Anterior cingulate cortex (tissue), 58 donors: ENCODE measurements at regions not wholly inside any gene's neighbourhood (a gene's known extent, or its start where the extent isn't known, plus 50 kb on each side); places are given as distances from the start of the nearest gene placed in this dataset.

Experiments
- DNase-seq, 58 donors: peaks; one replicate each; lab custom pipeline; 2025; lab: John Stamatoyannopoulos, UW

- peak in 56 of 58 donors; percentile 4 to 87 (median 56) for DNase-seq
Measured at GRCh38 chr10:123582084-123582989, 83.8 kb upstream of the GPR26 start.

GRCh38 chr10:123583639-123584418, 82.3 kb upstream of the GPR26 start:
- peak in 55 of 58 donors; percentile 26 to 92 (median 63) for DNase-seq

GRCh38 chr10:123584419-123584775, 81.8 kb upstream of the GPR26 start:
- DNase-seq = no peak

- DNase-seq = no peak
Measured at GRCh38 chr10:123585477-123586445, 80.4 kb upstream of the GPR26 start.

GRCh38 chr10:123587110-123587509, 79.0 kb upstream of the GPR26 start:
- DNase-seq = no peak

GRCh38 chr10:123588386-123588914, 77.7 kb upstream of the GPR26 start:
- DNase-seq = no peak

- no peak for DNase-seq
Measured at GRCh38 chr10:123595661-123596060, 70.5 kb upstream of the GPR26 start.

GRCh38 chr10:123597676-123598075, 68.5 kb upstream of the GPR26 start:
- DNase-seq = no peak

GRCh38 chr10:123599366-123599849, 66.7 kb upstream of the GPR26 start:
- DNase-seq = no peak

GRCh38 chr10:123600177-123600576, 66.0 kb upstream of the GPR26 start:
- no peak for DNase-seq

GRCh38 chr10:123603130-123603529, 63.0 kb upstream of the GPR26 start:
- DNase-seq = no peak

- no peak for DNase-seq
Measured at GRCh38 chr10:123604506-123604905, 61.6 kb upstream of the GPR26 start.

GRCh38 chr10:123606006-123606405, 60.1 kb upstream of the GPR26 start:
- no peak for DNase-seq

- DNase-seq = no peak
Measured at GRCh38 chr10:123606955-123607354, 59.2 kb upstream of the GPR26 start.

GRCh38 chr10:123607386-123607785, 58.8 kb upstream of the GPR26 start:
- DNase-seq = no peak

- DNase-seq = no peak
Measured at GRCh38 chr10:123608047-123608446, 58.1 kb upstream of the GPR26 start.

- no peak for DNase-seq
Measured at GRCh38 chr10:123611243-123611642, 54.9 kb upstream of the GPR26 start.

GRCh38 chr10:123611876-123612275, 54.3 kb upstream of the GPR26 start:
- no peak for DNase-seq

GRCh38 chr10:123613346-123613850, 52.8 kb upstream of the GPR26 start:
- DNase-seq = no peak

- peak in 11 of 58 donors; percentile 5 to 57 (median 10) for DNase-seq
Measured at GRCh38 chr10:123614888-123615287, 51.3 kb upstream of the GPR26 start.
